GM23338 (cell line): ENCODE measurements at regions not wholly inside any gene's neighbourhood (a gene's known extent, or its start where the extent isn't known, plus 50 kb on each side); places are given as distances from the start of the nearest gene placed in this dataset.
A peak's percentile ranks its signal among the peaks of the same experiment; 100 is the strongest.

Source experiments
- ATAC-seq: fragments of 200-7000 bp; cut with Tn5 transposase; 3 replicates; pipeline ENCODE4 v1.9.1; 2020
- DNase-seq: peaks from one replicate; pipeline ENCODE4 v3.0.0-alpha.2; 2015; ENCODE audit warnings: low spot score
- H2AFZ ChIP-seq: fragments of 200-600 bp; sonication (generic); 2 replicates; pipeline ENCODE4 v1.8.0; 2016; ENCODE audit warnings: antibody characterized with exemption, mild to moderate bottlenecking, moderate library complexity
- H3F3A ChIP-seq: fragments of 200-600 bp; sonication (generic); replicated peaks from 2 replicates; pipeline ENCODE4 v1.8.0; 2017; ENCODE audit warnings: antibody characterized with exemption, mixed run types, low read depth
- H3K27ac ChIP-seq: fragments of 200-600 bp; sonication (generic); 2 replicates; pipeline ENCODE4 v1.6.1; 2016; ENCODE audit warnings: low read depth
- H3K27me3 ChIP-seq: fragments of 200-600 bp; sonication (generic); 2 replicates; pipeline ENCODE4 v1.8.0; 2016; ENCODE audit warnings: mild to moderate bottlenecking, mixed run types, moderate library complexity; ENCODE audit not compliant: insufficient read depth
- H3K36me3 ChIP-seq: fragments of 200-600 bp; sonication (generic); 2 replicates; pipeline ENCODE4 v1.8.0; 2016; ENCODE audit warnings: mild to moderate bottlenecking; ENCODE audit not compliant: insufficient read depth
- H3K4me1 ChIP-seq: fragments of 200-600 bp; sonication (generic); 2 replicates; pipeline ENCODE4 v1.8.0; 2016; ENCODE audit warnings: mild to moderate bottlenecking, moderate library complexity; ENCODE audit not compliant: insufficient read depth
- H3K4me2 ChIP-seq: fragments of 200-600 bp; sonication (generic); 2 replicates; pipeline ENCODE4 v1.7.1; 2017; ENCODE audit warnings: mixed run types
- H3K4me3 ChIP-seq: fragments of 200-600 bp; sonication (generic); 2 replicates; pipeline ENCODE4 v1.6.1; 2016; ENCODE audit warnings: mixed run types
- H3K79me2 ChIP-seq: fragments of 200-600 bp; sonication (generic); replicated peaks from 2 replicates; pipeline ENCODE4 v1.8.0; 2017; ENCODE audit warnings: mild to moderate bottlenecking; ENCODE audit not compliant: insufficient read depth
- H3K9me2 ChIP-seq: fragments of 200-600 bp; sonication (generic); 2 replicates; pipeline ENCODE4 v1.8.0; 2017; ENCODE audit not compliant: insufficient read depth
- H4K20me1 ChIP-seq: fragments of 200-600 bp; sonication (generic); replicated peaks from 2 replicates; pipeline ENCODE4 v1.8.0; 2017; ENCODE audit warnings: mild to moderate bottlenecking; ENCODE audit not compliant: insufficient read depth
- H3K27ac Mint-ChIP-seq: 2 replicates; pipeline ENCODE4 v1.8.0; 2020; ENCODE audit warnings: inconsistent platforms, mild to moderate bottlenecking, moderate library complexity, mixed read lengths
- H3K27me3 Mint-ChIP-seq: 3 replicates; pipeline ENCODE4 v1.8.0; 2022; ENCODE audit warnings: low read depth, mild to moderate bottlenecking, moderate library complexity, mixed read lengths, inconsistent platforms; ENCODE audit not compliant: insufficient read depth, poor library complexity
- H3K36me3 Mint-ChIP-seq: 3 replicates; pipeline ENCODE4 v1.8.0; 2021; ENCODE audit warnings: low read depth, mild to moderate bottlenecking, inconsistent platforms, moderate library complexity, mixed read lengths
- H3K4me1 Mint-ChIP-seq: 3 replicates; pipeline ENCODE4 v1.8.0; 2020; ENCODE audit warnings: mild to moderate bottlenecking, inconsistent platforms, mixed read lengths
- H3K4me3 Mint-ChIP-seq: 3 replicates; pipeline ENCODE4 v1.8.0; 2021; ENCODE audit warnings: moderate library complexity, mild to moderate bottlenecking, inconsistent platforms, mixed read lengths
- H3K9me3 Mint-ChIP-seq: 3 replicates; pipeline ENCODE4 v1.8.0; 2020; ENCODE audit warnings: moderate library complexity, mild to moderate bottlenecking, inconsistent platforms, mixed read lengths
- EZH2 ChIP-seq: fragments of 200-600 bp; sonication (generic); IDR thresholded peaks from one replicate; pipeline ENCODE4 v1.8.0; 2017; ENCODE audit warnings: antibody characterized with exemption, mild to moderate bottlenecking, low read depth; ENCODE audit not compliant: unreplicated experiment
- JUNB ChIP-seq: IDR thresholded peaks from one replicate; pipeline ENCODE4 v1.6.1; 2016; ENCODE audit warnings: antibody characterized with exemption; ENCODE audit not compliant: unreplicated experiment
- NANOG ChIP-seq: IDR thresholded peaks from 2 replicates; pipeline ENCODE4 v1.6.1; 2016; ENCODE audit warnings: antibody characterized with exemption, borderline replicate concordance
- ZNF114 ChIP-seq: fragments of 250-450 bp; sonication (Bioruptor Pico); IDR thresholded peaks from 2 replicates; pipeline ENCODE4 v1.5.0; 2020; ENCODE audit warnings: mild to moderate bottlenecking, moderate library complexity
- ZNF331 ChIP-seq: fragments of 250-450 bp; sonication (Bioruptor Pico); IDR thresholded peaks from 2 replicates; pipeline ENCODE4 v1.5.0; 2020; ENCODE audit warnings: low read depth, mild to moderate bottlenecking, moderate library complexity
- TF ChIP-seq, protein P1 (sequence below): fragments of 250-450 bp; sonication (Bioruptor Pico); IDR thresholded peaks from 2 replicates; pipeline ENCODE4 v1.5.0; 2020; ENCODE audit warnings: mild to moderate bottlenecking, moderate library complexity
- TF ChIP-seq, protein P2 (sequence below), 2 experiments: fragments of 200-600 bp in 1 of 2; sonication (generic) in 1 of 2; conservative IDR thresholded peaks; 2 replicates each; pipeline versions ENCODE4 v1.5.1 to v1.6.1; 2016 to 2017; ENCODE audit warnings: antibody characterized with exemption in 2 of 2, low read depth in 2 of 2, mild to moderate bottlenecking in 2 of 2, moderate library complexity in 1 of 2

DNA sequence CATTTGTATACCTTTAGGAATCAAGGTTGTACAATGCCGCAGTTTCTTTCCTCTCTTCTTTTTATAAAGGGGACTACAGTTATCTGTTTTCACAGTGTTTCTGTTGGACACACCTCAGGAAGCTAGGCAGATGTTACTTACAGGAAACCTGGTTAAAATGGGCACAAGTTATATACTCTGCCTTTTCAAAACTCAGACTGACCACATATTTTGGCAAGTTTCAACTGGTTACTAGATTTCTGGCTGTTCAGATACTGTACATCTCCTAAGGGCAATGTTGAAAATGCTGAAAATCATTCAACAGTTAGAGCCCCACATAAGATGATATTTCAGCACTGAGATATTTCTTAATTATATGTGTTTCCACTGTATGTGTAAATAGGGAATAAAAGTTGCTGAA is 92.5 kb upstream of the SLC35B3 start (continued):
- TF ChIP-seq, protein P1, sequence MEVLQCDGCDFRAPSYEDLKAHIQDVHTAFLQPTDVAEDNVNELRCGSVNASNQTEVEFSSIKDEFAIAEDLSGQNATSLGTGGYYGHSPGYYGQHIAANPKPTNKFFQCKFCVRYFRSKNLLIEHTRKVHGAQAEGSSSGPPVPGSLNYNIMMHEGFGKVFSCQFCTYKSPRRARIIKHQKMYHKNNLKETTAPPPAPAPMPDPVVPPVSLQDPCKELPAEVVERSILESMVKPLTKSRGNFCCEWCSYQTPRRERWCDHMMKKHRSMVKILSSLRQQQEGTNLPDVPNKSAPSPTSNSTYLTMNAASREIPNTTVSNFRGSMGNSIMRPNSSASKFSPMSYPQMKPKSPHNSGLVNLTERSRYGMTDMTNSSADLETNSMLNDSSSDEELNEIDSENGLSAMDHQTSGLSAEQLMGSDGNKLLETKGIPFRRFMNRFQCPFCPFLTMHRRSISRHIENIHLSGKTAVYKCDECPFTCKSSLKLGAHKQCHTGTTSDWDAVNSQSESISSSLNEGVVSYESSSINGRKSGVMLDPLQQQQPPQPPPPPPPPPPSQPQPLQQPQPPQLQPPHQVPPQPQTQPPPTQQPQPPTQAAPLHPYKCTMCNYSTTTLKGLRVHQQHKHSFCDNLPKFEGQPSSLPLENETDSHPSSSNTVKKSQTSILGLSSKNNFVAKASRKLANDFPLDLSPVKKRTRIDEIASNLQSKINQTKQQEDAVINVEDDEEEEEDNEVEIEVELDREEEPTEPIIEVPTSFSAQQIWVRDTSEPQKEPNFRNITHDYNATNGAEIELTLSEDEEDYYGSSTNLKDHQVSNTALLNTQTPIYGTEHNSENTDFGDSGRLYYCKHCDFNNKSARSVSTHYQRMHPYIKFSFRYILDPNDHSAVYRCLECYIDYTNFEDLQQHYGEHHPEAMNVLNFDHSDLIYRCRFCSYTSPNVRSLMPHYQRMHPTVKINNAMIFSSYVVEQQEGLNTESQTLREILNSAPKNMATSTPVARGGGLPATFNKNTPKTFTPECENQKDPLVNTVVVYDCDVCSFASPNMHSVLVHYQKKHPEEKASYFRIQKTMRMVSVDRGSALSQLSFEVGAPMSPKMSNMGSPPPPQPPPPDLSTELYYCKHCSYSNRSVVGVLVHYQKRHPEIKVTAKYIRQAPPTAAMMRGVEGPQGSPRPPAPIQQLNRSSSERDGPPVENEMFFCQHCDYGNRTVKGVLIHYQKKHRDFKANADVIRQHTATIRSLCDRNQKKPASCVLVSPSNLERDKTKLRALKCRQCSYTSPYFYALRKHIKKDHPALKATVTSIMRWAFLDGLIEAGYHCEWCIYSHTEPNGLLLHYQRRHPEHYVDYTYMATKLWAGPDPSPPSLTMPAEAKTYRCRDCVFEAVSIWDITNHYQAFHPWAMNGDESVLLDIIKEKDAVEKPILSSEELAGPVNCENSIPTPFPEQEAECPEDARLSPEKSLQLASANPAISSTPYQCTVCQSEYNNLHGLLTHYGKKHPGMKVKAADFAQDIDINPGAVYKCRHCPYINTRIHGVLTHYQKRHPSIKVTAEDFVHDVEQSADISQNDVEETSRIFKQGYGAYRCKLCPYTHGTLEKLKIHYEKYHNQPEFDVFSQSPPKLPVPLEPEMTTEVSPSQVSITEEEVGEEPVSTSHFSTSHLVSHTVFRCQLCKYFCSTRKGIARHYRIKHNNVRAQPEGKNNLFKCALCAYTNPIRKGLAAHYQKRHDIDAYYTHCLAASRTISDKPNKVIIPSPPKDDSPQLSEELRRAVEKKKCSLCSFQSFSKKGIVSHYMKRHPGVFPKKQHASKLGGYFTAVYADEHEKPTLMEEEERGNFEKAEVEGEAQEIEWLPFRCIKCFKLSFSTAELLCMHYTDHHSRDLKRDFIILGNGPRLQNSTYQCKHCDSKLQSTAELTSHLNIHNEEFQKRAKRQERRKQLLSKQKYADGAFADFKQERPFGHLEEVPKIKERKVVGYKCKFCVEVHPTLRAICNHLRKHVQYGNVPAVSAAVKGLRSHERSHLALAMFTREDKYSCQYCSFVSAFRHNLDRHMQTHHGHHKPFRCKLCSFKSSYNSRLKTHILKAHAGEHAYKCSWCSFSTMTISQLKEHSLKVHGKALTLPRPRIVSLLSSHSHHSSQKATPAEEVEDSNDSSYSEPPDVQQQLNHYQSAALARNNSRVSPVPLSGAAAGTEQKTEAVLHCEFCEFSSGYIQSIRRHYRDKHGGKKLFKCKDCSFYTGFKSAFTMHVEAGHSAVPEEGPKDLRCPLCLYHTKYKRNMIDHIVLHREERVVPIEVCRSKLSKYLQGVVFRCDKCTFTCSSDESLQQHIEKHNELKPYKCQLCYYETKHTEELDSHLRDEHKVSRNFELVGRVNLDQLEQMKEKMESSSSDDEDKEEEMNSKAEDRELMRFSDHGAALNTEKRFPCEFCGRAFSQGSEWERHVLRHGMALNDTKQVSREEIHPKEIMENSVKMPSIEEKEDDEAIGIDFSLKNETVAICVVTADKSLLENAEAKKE (CRISPR knock-in tag): no peak
- no peak for TF ChIP-seq JUNB
- TF ChIP-seq NANOG: no peak
- no peak for TF ChIP-seq ZNF331 (CRISPR knock-in tag)

DNA sequence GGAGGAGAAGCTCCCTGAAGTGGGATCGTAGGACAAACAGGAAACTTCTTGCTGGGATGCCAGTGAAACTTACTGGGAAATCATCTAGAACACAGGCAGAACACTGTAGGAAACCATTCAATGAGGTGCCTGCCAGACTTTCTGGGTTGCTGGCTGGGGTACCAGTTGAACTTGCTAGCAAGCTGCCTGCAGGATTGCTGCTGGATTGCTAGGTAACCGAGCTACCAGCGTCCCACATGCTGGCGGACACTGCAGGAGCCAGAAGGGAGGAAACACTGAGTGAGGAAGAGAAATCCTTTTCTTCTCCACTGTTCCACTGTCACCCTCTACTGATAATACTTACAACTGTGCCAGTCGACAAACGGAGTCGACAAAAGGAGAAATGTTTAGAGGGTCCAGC is 91.3 kb upstream of the SLC35B3 start:
- no peak overlapping the region for H3K4me2 ChIP-seq
- H3K9me2 ChIP-seq: no peaks in the 10 kb centered on the region; the same call in 1 of the 2 replicates
- H2AFZ ChIP-seq: peak overlapping the region; percentile 19; the same call in 1 of the 2 replicates
- Mint-ChIP-seq H3K4me3 (no peak overlapping the region), H3K36me3 (no peaks in the 10 kb centered on the region), H3K4me1 (peaks cover 8% of the 10 kb centered on the region; the same call in 2 of the 3 replicates), H3K27ac (no peak overlapping the region), H3K27me3 (peaks cover 2% of the 10 kb centered on the region), H3K9me3 (no peaks in the 10 kb centered on the region; the same call in 2 of the 3 replicates)
- no peak overlapping the region for H3K4me3 ChIP-seq
- no peaks in the 10 kb centered on the region for H3K27me3 ChIP-seq
- no peaks in the 10 kb centered on the region for H3F3A ChIP-seq
- no peak overlapping the region for H3K27ac ChIP-seq
- H3K36me3 ChIP-seq: no peaks in the 10 kb centered on the region
- no peaks in the 10 kb centered on the region for H3K79me2 ChIP-seq
- TF ChIP-seq ZNF114 (CRISPR knock-in tag) (no peak), EZH2 (no peak), JUNB (no peak)
- TF ChIP-seq, protein P2, sequence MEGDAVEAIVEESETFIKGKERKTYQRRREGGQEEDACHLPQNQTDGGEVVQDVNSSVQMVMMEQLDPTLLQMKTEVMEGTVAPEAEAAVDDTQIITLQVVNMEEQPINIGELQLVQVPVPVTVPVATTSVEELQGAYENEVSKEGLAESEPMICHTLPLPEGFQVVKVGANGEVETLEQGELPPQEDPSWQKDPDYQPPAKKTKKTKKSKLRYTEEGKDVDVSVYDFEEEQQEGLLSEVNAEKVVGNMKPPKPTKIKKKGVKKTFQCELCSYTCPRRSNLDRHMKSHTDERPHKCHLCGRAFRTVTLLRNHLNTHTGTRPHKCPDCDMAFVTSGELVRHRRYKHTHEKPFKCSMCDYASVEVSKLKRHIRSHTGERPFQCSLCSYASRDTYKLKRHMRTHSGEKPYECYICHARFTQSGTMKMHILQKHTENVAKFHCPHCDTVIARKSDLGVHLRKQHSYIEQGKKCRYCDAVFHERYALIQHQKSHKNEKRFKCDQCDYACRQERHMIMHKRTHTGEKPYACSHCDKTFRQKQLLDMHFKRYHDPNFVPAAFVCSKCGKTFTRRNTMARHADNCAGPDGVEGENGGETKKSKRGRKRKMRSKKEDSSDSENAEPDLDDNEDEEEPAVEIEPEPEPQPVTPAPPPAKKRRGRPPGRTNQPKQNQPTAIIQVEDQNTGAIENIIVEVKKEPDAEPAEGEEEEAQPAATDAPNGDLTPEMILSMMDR (conservative IDR thresholded peaks at IDR 0.05; ENCODE audit: low read depth in 2 of 2): 0 out of 4 replicates have a peak, but pooled peaks of 1 of the 2 experiments have one; percentile 7
- ATAC-seq: peak; percentile 79
- H4K20me1 ChIP-seq: no peaks in the 10 kb centered on the region
- H3K4me1 ChIP-seq: no peaks in the 10 kb centered on the region
- peak; percentile 25 for DNase-seq
